GM21717 (cell line): ENCODE measurements at regions not wholly inside any gene's neighbourhood (a gene's known extent, or its start where the extent isn't known, plus 50 kb on each side); places are given as distances from the start of the nearest gene placed in this dataset.
A peak's percentile ranks its signal among the peaks of the same experiment; 100 is the strongest.

ENCODE experiments used
- ATAC-seq: cut with Tn5 transposase; IDR thresholded peaks from one replicate; pipeline ENCODE4 v1.9.1; 2021; ENCODE audit warnings: mild to moderate bottlenecking, moderate library complexity; ENCODE audit not compliant: unreplicated experiment

- no peak for ATAC-seq
Measured at GRCh38 chr1:212189352-212189738, 95.9 kb upstream of the PPP2R5A start.

- ATAC-seq = no peak
Measured at GRCh38 chr1:212190169-212190568, 95.0 kb upstream of the PPP2R5A start.

- ATAC-seq = no peak
Measured at GRCh38 chr1:212192261-212192998, 92.8 kb upstream of the PPP2R5A start.

DNA sequence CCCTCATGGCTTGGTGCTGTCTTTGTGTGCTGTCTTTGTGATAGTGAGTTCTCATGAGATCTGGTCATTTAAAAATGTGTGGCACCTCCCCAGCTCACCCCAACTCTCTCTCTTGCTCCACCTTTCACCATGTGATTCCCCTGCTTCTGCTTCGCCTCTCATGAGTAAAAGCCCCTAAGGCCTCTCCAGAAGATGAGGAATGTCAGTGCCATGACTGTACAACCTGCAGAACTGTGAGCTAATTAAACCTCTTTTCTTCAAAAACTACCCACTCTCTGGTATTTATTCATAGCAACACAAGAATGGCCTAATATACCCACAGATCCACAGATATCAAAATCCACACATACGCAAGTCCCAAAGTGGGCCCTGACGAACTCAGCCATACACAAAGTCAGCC, 88.9 kb upstream of the PPP2R5A start:
- no peak for ATAC-seq

- ATAC-seq = no peak
Measured at GRCh38 chr1:212201461-212201860, 83.7 kb upstream of the PPP2R5A start.

- ATAC-seq = no peak
Measured at GRCh38 chr1:212203630-212204029, 81.6 kb upstream of the PPP2R5A start.

- no peak for ATAC-seq
Measured at GRCh38 chr1:212205006-212205405, 80.2 kb upstream of the PPP2R5A start.

DNA sequence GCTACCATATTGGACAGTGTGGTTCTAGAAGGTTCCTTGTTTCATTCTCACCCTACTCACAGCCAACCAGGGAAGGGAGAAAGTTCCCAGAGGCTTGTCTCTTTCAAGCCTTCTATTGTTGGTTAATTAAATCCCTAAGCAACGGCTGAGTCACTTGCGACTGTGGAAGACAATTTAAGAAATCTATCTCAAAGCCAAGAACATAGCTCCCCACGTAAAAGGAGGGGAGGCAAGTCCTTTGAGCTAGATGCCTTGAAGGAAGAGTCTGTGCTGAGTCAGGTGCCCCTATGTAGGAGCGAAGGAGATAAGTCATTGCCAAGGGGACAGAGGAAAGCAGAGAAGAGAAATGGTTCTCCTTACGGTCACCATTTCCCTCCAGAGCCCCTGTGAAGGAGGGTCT, 79.4 kb upstream of the PPP2R5A start:
- ATAC-seq = no peak

GRCh38 chr1:212207118-212207517, 78.1 kb upstream of the PPP2R5A start:
- no peak for ATAC-seq

GRCh38 chr1:212207822-212208520, 77.2 kb upstream of the PPP2R5A start:
- no peak for ATAC-seq

DNA sequence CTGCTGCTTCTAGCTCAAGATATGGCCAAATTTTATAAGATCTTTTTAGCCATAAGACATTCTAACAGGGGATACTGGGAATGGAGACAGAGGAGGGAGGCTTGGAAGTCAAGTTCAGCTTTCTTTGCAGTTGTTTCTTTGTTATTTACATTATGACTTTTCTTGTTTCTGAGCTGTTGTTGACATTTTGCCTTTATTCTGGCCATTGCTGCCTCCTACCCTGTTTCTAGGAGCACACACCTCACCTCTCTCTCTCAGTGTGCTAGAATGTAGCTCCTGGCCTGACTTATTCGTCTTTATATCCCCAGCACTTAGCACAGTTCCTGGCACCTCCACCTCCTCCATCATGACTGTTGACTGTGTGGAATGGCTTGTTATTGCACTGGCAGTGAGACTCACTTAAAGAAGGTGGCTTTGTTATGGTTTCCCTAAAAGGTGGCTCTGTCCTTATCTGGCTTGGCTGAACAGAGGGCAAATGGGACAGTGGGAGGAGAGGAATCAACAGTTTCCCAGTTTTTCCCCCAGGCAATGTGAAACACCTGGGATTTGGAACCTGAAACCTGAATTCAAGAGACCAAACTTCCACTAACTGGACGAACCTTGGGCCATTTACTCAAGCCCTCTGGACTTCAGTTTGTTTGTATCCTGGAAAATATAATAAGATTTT, 76.1 kb upstream of the PPP2R5A start:
- ATAC-seq = no peak

DNA sequence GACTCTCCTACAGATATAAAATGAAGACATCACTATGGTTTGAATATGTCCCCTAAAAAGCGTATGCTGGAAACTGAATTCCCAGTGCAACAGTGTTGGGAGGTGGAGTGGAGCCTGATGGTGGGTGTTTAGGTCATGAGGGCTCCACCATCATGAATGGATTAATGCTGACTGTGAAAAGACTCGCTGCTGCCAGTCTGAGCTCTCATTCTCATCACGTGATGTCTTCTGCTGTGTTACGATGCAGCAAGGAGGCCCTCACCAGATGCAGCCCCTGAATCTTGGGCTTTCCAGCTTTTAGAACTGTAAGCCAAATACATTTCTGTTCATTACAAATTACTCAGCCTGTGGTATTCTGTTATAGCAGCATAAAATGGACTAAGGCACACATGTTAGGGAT, 73.8 kb upstream of the PPP2R5A start:
- no peak for ATAC-seq

GRCh38 chr1:212212343-212212742, 72.9 kb upstream of the PPP2R5A start:
- no peak for ATAC-seq

DNA sequence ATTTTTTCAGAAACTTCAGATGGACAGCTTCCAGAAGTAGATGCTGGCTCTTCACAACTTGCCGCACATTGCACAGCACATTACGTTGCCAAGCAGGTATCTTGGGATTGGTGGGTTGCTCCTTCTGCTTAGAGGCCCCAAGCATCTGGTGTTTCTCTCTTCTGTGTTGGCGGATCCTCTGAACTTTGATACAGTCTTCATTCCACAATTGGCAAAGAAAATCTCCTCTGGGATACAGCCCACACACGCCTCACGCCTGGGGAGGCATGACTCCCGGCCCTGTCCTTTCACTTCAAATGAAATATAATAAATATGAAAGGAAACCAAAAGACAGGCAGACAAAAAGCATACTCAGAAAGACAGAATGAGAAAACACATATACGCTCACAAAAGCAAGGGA, 72.3 kb upstream of the PPP2R5A start:
- ATAC-seq = no peak

DNA sequence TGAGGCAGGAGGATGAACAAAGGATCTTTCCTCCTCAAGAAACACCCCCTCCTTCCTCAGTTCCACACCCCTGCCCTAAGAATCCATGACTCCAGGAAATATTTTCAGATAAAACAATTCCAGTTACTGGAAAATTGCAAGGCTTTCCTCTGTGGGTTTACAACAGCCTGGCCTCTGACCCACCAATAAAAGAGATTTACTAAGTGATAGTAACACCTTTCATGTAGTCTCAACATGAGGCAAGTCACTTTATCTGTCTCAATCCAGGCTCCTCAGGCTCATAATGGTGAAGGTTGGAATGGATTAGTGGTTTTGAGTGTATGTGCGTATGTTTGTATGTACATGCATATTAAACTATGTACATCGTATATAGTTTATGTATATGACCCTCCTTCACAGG, 71.4 kb upstream of the PPP2R5A start:
- ATAC-seq = no peak

GRCh38 chr1:212214325-212214724, 70.9 kb upstream of the PPP2R5A start:
- ATAC-seq = no peak

GRCh38 chr1:212215910-212216309, 69.3 kb upstream of the PPP2R5A start:
- ATAC-seq = no peak

GRCh38 chr1:212217633-212218032, 67.6 kb upstream of the PPP2R5A start:
- ATAC-seq = no peak

DNA sequence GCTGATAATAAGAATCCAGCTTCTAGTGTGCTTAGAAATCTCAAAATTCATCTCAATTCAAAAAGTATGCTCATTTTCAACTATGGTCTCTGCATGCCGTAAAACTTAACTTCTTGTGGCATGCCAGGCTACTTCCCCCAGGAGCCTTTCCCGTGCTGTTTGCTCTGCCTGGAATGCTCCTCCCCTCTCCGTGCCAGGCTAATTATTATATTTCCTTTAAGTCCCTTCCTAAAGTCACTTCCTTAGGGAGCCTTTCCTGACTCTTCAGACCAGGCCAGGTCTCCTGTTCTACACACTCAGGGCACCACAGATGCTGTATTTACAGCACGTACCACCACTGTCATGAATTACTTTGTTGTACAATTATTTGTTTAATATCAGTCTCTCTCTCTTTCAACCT, 67.1 kb upstream of the PPP2R5A start:
- no peak for ATAC-seq

DNA sequence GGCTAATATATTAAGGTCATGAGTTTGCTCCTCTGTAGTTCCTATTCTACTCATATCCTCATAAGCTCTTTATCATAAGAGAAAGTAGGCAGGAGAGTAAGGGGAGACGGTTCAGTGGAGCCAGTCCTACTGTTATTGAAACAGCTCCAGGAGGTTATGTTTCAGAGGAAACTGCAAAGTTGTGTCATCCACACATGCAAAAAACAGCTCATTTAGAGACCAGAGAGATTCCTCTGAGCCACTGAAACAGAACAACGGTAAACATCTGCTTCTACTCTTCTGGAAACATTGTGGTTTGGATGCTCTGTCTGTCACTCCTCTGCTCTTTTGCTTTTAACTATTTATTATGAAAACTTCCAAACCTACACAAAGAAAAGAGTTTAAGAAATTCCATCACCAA, 66.3 kb upstream of the PPP2R5A start:
- ATAC-seq = peak; percentile 98

- ATAC-seq = no peak
Measured at GRCh38 chr1:212219679-212220463, 65.3 kb upstream of the PPP2R5A start.
